Psoas muscle (tissue), 7 donors: ENCODE measurements at regions not wholly inside any gene's neighbourhood (a gene's known extent, or its start where the extent isn't known, plus 50 kb on each side); places are given as distances from the start of the nearest gene placed in this dataset.

ENCODE experiments used
- ATAC-seq, 4 donors: fragments of 200-7000 bp; cut with Tn5 transposase; one replicate each; pipeline ENCODE4 v1.9.1; 2020; ENCODE audit warnings: moderate library complexity in 3 of 4, mild to moderate bottlenecking in 2 of 4
- DNase-seq, 2 donors: peaks; one replicate each; pipeline ENCODE4 v3.0.0-alpha.2; 2020
- H3K27ac ChIP-seq: fragments of 200-600 bp; one replicate; pipeline ENCODE4 v1.8.0; 2022
- H3K27me3 ChIP-seq, 3 donors: fragments of 200-600 bp in 1 of 3; one replicate each; pipeline versions ENCODE4 v1.6.1 to v1.8.0; 2013 to 2022; ENCODE audit warnings: low read length in 2 of 3, mild to moderate bottlenecking in 2 of 3, moderate library complexity in 1 of 3; ENCODE audit not compliant: insufficient read depth in 3 of 3
- H3K36me3 ChIP-seq, 2 donors: fragments of 200-600 bp in 1 of 2; one replicate each; pipeline versions ENCODE4 v1.6.1 to v1.8.0; 2013 to 2022; ENCODE audit warnings: low read depth in 1 of 2, mild to moderate bottlenecking in 1 of 2, moderate library complexity in 1 of 2; ENCODE audit not compliant: insufficient read depth in 1 of 2
- H3K4me1 ChIP-seq: fragments of 200-600 bp; one replicate; pipeline ENCODE4 v1.8.0; 2022
- H3K4me3 ChIP-seq: fragments of 200-600 bp; one replicate; pipeline ENCODE4 v1.8.0; 2022; ENCODE audit warnings: mild to moderate bottlenecking
- H3K9me3 ChIP-seq: fragments of 200-600 bp; one replicate; pipeline ENCODE4 v1.8.0; 2022
- WGBS, 3 donors: extraction: QIAGEN DNeasy Blood & Tissue Kit; methylation state at CpG; one replicate each; pipeline versions ENCODE4 v1.1.6 to v1.1.7; 2013; 5-methylcytosine and 5-hydroxymethylcytosine counted together
- intact Hi-C, 2 donors: fragments of 100-400 bp; cut with DNase I; formaldehyde crosslinking; loops; one replicate each; pipeline versions ENCODE4 v1.11.0 to v1.14.2; 2022
- TF ChIP-seq, protein P1 (sequence below): fragments of 200-600 bp; IDR thresholded peaks from one replicate; pipeline ENCODE4 v1.8.0; 2022; ENCODE audit warnings: antibody characterized with exemption
- donor health status: healthy with polysubstance abuse.
- donor health status: DM: no; HTN: no; CAD: no; lungs with moderate emphysema.
- donor health status: Bipolar disorder and iron deficiency.
- donor health status: healthy.
- donor health status: DM: yes; HTN: yes; CAD: no.
- donor health status: DM: no; HTN: no; CAD: no.
- donor health status: DM: yes; HTN: yes; CAD: no.

DNA sequence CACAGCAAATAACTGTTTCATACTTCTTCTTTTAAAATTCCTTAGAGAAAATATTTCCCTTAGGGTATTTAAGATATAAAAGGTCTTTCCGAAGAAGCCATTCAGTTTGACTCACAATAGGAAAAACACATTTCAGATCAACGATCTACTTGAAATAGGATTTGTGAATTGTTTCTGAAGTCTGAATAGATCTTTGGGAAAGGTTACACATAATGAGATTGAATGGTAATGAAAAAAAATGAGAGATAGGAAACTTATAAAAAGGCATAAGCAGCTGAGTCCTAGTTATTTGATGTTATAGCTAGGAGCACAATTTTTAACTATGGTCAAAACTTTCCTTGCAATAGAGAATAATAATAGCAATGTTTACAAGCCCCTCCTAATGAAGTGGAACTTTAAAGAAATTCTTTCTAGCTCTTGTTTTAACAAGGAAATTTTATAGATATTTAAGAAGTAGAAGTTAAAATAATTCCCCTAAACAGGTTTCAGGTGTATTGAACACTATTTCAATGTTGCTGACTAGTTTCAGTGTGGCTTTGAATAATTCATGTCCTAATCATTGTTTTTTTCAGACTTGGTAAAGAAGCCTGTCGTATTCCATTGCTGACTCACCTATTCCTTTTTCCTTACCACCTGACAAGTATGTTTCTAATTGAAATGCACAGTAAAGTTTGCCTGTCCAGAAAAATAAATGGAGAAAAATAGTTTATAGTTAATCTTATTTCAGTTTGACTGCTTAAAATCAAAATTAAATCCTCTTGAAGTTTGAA lies 89.1 kb downstream of the PCDH18 start:
- TF ChIP-seq, protein P1, sequence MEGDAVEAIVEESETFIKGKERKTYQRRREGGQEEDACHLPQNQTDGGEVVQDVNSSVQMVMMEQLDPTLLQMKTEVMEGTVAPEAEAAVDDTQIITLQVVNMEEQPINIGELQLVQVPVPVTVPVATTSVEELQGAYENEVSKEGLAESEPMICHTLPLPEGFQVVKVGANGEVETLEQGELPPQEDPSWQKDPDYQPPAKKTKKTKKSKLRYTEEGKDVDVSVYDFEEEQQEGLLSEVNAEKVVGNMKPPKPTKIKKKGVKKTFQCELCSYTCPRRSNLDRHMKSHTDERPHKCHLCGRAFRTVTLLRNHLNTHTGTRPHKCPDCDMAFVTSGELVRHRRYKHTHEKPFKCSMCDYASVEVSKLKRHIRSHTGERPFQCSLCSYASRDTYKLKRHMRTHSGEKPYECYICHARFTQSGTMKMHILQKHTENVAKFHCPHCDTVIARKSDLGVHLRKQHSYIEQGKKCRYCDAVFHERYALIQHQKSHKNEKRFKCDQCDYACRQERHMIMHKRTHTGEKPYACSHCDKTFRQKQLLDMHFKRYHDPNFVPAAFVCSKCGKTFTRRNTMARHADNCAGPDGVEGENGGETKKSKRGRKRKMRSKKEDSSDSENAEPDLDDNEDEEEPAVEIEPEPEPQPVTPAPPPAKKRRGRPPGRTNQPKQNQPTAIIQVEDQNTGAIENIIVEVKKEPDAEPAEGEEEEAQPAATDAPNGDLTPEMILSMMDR = no peak
- ATAC-seq (no peak), DNase-seq (no peak)
- no peaks in the 10 kb centered on the region for H3K27me3 ChIP-seq
- H3K36me3 ChIP-seq = no peaks in the 10 kb centered on the region
- intact Hi-C loops = no loop called here
- H3K4me1 ChIP-seq = no peaks in the 10 kb centered on the region
- WGBS, 3 donors = 83 to 86% (median 83%) methylated on average over 3 of the region's 3 CpGs
- no peak overlapping the region for H3K4me3 ChIP-seq
- no peak overlapping the region for H3K27ac ChIP-seq
- H3K9me3 ChIP-seq = no peaks in the 10 kb centered on the region

DNA sequence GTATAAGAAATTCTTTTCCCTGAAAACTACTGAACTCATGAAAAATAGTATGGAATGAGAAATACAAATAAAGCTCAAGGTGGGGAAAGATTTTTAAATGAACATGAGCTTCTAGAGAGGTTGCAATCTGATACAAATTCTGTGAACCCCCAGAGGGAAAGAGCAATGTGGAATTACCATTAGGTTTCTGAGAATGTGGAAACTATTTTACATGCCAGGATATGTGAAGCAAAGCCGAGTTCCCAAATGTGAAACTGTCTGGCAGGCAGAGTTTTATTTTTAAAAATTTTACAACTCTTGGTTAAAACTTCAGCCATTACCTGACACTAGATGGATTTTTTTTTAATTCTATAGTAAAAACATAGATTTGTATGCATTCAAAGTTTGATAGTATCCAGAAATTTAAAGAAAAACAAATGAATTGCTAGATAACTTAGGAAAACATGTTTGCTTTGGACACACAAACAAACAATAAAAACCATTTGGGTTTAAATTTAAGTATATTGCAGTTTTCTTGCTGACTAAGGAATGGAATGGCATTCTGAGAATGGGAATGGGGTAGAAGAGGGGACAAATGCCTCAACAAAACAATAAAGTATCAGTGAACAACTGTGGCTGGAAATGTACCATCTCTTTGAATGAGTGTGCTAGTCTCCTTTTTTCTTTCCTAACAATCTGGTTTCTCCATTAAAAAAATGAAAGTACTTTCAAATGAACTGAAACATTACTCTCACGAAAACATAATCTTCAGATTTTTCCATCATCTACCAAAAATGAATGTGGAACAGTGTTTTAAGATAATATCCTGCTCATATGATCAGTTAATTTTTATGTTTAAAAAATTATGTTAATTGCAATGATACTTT lies 99.6 kb downstream of the PCDH18 start:
- TF ChIP-seq, protein P1 = no peak
- intact Hi-C loops = no loop called here
- no peak for DNase-seq
- H3K4me3 ChIP-seq = no peak overlapping the region
- no peak overlapping the region for H3K27ac ChIP-seq
- 10 to 22% (median 13%) methylated on average over 2 of the region's 2 CpGs for WGBS, 3 donors
- H3K4me1 ChIP-seq = no peaks in the 10 kb centered on the region
- H3K9me3 ChIP-seq = no peaks in the 10 kb centered on the region
- H3K27me3 ChIP-seq = peaks cover 0 to 2% (median 0%) of the 10 kb centered on the region in 3 donors
- ATAC-seq = no peak
- H3K36me3 ChIP-seq = no peaks in the 10 kb centered on the region

DNA sequence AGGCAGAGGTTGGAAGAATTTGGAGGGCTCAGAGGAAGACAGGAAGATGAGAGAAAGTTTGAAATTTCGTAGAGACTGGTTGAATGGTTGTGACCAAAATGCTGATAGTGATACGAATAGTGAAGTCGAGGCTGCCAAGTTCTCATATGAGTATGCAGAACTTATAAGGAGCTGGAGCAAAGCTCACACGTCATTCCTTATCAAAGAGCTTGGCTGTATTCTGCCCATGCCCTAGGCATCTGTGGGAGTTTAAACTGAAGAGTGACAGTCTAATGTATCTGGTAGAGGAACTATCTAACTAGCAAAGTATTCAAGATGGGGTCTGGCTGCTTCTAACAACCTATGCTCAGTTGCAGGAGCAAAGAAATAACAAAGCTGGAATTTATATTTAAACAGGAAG lies 102.1 kb downstream of the PCDH18 start:
- no peaks in the 10 kb centered on the region for H3K4me1 ChIP-seq
- H3K4me3 ChIP-seq = no peak overlapping the region
- intact Hi-C loops = no loop called here
- no peak overlapping the region for H3K27ac ChIP-seq
- H3K27me3 ChIP-seq = no peaks in the 10 kb centered on the region
- no peaks in the 10 kb centered on the region for H3K36me3 ChIP-seq
- no peaks in the 10 kb centered on the region for H3K9me3 ChIP-seq
- WGBS, 3 donors = 86 to 89% (median 88%) methylated on average over 4 of the region's 4 CpGs
- ATAC-seq (no peak), DNase-seq (no peak)
- TF ChIP-seq, protein P1 = no peak

DNA sequence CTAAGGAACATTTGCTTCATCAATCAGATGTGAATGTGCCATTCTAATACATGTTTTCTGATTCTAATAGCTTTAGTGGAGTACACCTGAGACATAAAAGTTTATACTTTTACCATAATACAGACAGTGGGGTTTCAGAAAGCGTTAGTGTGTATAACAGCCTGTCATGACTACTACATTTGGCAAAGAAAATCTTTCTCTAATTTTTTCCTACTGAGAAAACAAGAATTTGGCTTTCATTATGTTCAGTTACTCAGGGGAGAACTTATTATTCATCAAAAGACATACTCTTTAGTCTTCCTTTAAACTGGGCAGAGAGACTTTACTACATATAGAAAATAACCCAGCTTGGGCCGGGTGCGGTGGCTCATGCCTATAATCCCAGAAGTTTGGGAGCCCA lies 104.9 kb downstream of the PCDH18 start:
- H3K27me3 ChIP-seq = no peaks in the 10 kb centered on the region
- no peaks in the 10 kb centered on the region for H3K9me3 ChIP-seq
- no peak overlapping the region for H3K4me3 ChIP-seq
- no peak for ATAC-seq
- intact Hi-C loops = no loop called here
- no peak for DNase-seq
- no peak overlapping the region for H3K27ac ChIP-seq
- H3K4me1 ChIP-seq = no peaks in the 10 kb centered on the region
- H3K36me3 ChIP-seq = no peaks in the 10 kb centered on the region
- 68 to 75% (median 71%) methylated on average over 3 of the region's 3 CpGs for WGBS, 3 donors
- TF ChIP-seq, protein P1 = no peak
